ENCODE measurements at regions not wholly inside any gene's neighbourhood (a gene's known extent, or its start where the extent isn't known, plus 50 kb on each side); places are given as distances from the start of the nearest gene placed in this dataset.
"Not testable (repeated sequence)": the region's sequence is repeated elsewhere in the genome, so short reads cannot be mapped to it uniquely, and the experiment has no call there.

DNA sequence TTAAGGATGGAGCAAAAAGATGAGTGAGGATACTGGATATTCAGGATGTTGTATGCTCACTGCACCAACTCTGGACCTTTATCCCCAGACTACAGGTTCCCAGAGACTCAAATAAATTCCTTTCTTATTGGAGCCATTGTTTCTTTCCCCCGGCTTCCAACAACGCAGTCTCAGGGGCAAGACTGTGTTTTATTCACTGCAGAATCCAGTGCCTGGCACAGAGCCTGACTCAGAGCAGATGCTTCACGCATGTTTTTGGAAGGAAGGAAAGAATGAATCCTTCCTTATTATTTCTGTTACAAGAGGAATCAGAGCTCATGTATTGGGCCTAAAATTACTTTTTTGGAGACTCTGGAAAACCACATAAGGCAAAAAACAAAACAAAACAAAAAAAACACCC is 96.0 kb upstream of the VGLL4 start:
- no peak for DNase-seq

- DNase-seq: no peak
Measured at GRCh38 chr3:11739123-11739522, 95.4 kb upstream of the VGLL4 start.

DNA sequence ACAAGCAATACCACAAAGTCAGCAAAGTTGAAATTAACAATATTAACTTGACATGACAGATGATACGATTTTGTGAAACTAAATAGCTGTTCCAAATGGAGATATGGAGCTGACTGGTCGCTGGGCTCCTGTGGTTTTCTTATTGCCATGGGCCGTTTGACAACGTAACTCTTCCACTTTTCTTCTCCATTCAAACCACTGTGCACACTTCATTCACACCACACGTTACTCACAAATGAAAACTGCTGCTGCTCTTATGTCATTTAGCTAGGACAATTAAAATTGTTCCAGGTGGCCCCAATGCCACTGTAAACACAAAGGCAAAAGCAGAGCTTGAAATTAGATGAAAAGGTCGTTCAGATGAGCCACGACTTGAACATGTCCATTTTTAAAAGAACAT is 94.0 kb upstream of the VGLL4 start:
- no peak for DNase-seq

DNA sequence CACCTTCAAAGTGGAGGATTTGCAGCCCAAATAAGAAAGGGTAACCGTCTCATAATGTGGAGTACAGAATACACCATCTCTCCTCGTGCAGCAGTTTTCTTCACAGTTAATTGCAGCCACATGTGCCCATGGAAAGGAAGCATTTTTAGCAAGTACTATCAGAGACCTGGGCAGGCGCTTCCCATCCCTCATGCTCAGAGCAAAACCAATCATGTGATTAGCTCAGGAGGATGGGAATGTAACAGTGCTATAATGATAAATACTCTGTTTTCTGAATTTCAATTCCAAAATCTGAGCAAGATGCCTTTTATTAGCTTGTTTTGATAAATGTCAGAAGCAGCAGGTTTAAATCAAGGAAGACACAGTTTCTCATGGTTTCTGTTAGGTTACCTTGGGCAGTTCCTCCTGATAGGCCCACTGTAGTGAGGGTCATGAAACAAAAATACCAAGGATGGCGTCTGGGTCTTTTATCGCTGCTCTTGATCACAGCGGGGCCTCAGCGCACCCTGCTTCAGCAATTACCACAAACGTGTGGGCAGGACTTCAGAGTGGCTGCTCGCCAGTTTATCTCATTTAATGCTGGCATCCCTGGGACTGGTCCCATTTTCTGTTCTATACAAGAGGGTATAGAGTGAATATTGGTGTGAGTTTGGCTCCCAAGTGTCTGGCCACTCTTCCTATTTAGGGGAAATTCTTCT is 92.6 kb upstream of the VGLL4 start:
- DNase-seq: no peak

DNA sequence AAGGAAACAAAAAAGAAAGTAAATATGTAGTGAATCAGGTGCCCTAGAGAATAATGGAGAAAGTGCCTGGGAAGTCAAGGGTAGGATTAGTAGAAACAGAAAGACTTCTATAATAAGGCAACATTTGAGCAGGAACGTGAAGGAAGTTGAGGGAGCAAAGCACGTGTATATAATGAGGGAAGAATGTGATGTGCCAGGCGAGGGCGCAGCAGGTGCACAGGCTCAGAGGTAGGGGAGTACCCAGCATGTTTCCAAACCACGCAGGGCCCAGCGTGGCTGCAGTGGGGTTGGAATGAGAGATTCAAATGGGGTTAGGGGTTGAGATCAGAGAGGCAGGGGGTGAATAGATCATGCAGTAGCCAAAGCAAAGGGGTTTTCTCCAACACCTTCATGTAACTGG is 91.9 kb upstream of the VGLL4 start:
- no peak for DNase-seq

DNA sequence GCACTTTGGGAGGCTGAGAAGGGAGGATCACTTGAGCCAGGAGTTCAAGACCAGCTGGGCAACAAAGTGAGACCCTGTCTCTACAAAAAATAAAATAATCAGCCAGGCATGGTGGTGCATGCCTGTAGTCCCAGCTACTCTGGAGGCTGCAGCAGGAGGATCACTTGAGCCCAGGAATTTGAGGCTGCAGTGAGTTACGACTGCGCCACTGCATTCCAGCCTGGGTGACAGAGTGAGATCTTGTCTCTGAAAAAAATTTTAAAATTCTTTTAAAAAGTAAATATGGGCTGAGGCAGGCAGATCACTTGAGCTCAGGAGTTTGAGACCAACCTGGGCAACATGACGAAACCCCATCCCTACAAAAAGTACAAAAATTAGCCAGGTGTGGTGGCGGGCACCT is 91.4 kb upstream of the VGLL4 start:
- DNase-seq: not testable (repeated sequence)

- no peak for DNase-seq
Measured at GRCh38 chr3:11733914-11734313, 90.2 kb upstream of the VGLL4 start.

DNA sequence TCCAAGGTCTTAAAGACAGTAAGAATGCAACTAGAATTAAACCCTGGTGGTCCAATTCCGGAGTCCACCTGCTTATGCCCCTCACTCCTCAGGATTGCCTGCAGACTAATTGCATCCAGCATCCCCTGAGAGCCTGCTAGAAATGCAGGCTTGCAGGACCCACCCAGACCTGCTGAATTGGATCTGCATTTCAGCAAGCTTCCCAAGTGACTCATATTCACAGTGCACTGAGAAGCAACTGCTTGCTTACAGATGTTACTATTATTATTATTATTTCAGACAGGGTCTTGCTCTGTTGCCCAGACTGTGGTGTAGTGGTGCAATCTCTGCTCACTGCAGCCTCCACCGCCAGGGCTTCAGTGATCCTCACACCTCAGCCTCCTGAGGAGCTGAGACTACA is 83.5 kb upstream of the VGLL4 start:
- DNase-seq: no peak

DNA sequence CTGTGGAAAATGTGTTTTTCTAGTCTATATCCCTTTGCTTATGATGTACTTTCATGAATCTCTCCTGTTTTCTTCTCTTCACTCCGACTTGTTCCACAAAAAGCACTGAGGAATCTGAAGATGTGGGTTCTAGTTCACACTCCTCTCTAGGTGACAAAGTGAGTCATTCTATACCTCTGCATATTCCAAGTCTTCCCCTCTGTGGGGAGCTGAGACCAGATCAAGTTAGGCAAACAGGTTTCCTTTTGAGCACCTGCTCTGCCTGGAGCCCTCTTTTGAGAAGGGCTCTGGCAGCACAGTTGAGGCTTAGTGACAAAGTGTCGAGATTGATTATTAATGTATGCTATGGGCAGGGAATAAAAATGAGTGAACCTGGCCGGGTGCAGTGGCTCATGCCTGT is 82.4 kb upstream of the VGLL4 start:
- DNase-seq: no peak

DNA sequence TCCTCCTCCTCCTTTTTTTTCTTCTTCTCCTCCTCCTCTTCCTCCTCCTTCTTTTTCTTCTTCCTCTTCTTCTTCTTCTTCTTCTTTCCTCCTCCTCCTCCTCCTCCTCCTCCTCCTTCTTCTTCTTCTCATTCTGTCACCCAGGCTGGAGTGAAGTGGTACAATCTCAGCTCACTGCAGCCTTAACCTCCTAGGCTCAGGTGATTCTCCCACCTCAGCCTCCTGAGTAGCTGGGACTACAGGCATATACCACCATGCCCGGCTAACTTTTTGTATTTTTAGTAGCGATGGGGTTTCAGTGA is 81.6 kb upstream of the VGLL4 start:
- DNase-seq: not testable (repeated sequence)

- DNase-seq: no peak
Measured at GRCh38 chr3:11724615-11725339, 81.1 kb upstream of the VGLL4 start.

DNA sequence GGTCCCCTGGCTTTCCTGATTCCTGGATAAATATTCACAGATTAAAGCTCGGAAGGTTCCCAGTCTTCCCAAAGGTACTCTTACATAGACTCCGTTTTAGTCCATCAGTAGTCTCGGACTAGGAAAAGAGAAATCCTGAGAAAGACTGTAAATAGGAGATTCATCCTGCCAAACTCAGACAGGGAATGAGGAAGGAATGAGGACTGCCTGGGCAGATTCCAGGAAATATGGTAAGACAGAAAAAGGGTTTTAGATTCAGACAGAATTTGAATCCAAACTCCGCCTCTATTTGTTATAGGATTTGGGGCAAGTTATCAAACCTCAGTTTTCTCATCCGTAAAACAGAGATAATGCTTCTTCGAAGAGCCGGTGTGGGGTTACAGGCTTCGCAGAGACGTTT is 77.8 kb upstream of the VGLL4 start:
- DNase-seq: no peak

DNA sequence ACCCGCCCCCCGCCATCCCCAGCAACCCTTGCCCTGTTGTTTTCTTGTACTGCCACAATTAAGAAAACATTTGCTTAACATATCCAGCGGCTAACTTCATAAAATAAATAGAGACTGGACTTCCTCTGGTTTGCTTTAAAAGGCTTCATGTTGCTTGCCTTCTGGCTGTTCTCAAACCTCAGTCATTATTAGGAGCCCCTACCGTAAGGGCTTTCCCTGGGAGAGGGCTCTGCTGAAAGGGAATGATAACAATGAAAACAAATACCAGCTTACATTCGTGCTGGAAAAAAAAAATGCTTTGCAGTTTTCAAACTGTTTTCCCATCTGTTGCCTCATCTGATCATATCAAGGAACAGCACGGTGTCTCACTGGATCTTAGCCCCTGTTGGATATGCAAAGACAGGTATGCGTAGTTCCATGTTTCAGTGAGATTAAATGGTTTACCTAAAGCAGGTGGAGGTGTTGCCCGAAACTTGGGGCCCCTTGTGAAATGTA is 77.2 kb upstream of the VGLL4 start:
- no peak for DNase-seq

DNA sequence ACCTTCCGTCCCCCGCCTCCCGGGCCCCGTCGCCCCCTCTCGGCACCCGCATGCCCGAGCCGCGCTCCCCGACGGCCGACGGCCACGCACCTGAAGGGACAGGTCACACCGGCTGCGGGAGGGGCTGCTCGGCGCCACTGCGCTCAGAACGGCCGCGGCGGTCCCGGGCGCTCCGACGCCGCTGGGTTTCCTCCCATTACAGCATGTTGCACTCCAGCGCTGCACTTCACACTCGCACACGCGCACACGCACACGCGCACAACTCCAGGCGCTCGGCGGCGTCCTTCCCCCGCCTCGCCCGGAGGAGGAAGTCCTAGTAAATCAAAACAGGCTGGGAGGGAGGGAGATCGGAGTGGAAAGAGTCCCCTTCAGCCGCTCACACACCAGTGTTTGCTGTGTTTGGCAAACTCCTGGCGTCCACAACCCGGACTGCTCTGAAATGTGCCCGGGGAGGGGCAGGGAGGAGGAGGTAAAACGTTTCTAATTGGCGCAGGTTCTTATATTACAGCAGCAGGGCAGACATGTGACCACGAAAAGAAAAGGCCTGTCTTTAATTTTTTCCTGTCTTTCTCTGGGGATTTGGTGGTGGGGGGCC is 76.7 kb upstream of the VGLL4 start:
- DNase-seq: peak; percentile 39

- DNase-seq: peak; percentile 49
Measured at GRCh38 chr3:11719406-11720303, 75.9 kb upstream of the VGLL4 start.

- no peak for DNase-seq
Measured at GRCh38 chr3:11718637-11719405, 75.1 kb upstream of the VGLL4 start.

GRCh38 chr3:11717768-11718636 is 74.3 kb upstream of the VGLL4 start:
- DNase-seq: no peak

GRCh38 chr3:11717301-11717700 is 73.6 kb upstream of the VGLL4 start:
- DNase-seq: no peak

- DNase-seq: no peak
Measured at GRCh38 chr3:11716573-11717290, 73.0 kb upstream of the VGLL4 start.

DNA sequence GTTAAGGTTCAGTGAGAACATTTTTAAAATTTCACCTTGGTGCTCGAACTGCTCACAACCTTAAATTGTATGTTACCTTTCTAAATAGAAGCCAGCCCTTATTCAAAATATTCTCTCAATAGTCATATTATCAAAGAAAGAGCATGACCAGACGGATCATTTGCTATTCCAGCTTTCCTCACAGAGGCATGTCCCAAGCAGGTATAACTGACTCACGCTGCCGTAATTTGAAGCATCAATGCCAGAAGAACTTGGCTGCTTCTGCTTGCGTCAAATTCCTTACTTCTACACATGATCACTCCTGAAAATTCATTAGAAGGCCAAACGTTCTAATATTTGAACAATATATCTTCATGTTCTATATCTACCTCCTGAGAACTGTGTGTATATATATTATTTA is 69.5 kb upstream of the VGLL4 start:
- DNase-seq: no peak

DNA sequence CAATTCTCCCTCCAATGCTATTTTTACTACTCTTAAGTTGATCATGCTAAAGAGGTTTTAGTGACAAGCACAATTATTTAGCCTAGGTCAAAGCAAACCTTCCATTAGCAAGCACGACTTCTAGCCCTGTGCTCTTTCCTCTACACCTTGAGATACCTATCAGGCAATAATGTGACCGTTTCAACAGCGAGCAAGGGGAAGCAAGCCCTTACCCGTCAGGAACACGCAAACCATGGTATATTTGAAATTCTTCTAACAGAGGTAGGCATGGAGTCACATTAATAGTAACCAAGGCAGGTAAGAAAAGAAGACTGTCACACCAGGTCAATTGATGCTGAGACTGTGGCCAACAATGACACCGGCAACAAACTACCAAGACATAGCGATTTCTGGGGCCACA is 68.9 kb upstream of the VGLL4 start:
- no peak for DNase-seq
